Loucy (cell line): ENCODE measurements at regions not wholly inside any gene's neighbourhood (a gene's known extent, or its start where the extent isn't known, plus 50 kb on each side); places are given as distances from the start of the nearest gene placed in this dataset.
"Not testable (repeated sequence)": the region's sequence is repeated elsewhere in the genome, so short reads cannot be mapped to it uniquely, and the experiment has no call there.

Source experiments
- H2AFZ ChIP-seq: fragments of 200-600 bp; sonication (generic); 2 replicates; pipeline ENCODE4 v1.6.0; 2016; ENCODE audit warnings: antibody characterized with exemption, mild to moderate bottlenecking, low read length, moderate library complexity
- H3F3A ChIP-seq: fragments of 200-600 bp; 2 replicates; pipeline ENCODE4 v1.6.0; 2016; ENCODE audit warnings: antibody characterized with exemption, low read depth, mild to moderate bottlenecking
- H3K27me3 ChIP-seq: fragments of 200-600 bp; sonication (generic); 2 replicates; pipeline ENCODE4 v1.6.1; 2014; ENCODE audit warnings: low read length, mild to moderate bottlenecking; ENCODE audit not compliant: insufficient read depth, poor library complexity, severe bottlenecking
- H3K36me3 ChIP-seq: fragments of 200-600 bp; sonication (generic); 2 replicates; pipeline ENCODE4 v1.6.1; 2016; ENCODE audit warnings: low read length; ENCODE audit not compliant: insufficient read depth
- H3K4me1 ChIP-seq: fragments of 200-600 bp; sonication (generic); 2 replicates; pipeline ENCODE4 v1.5.1; 2014; ENCODE audit warnings: low read length, mild to moderate bottlenecking; ENCODE audit not compliant: insufficient read depth, poor library complexity, severe bottlenecking
- H3K4me2 ChIP-seq: fragments of 200-600 bp; sonication (generic); 2 replicates; pipeline ENCODE4 v1.6.0; 2014; ENCODE audit warnings: antibody characterized with exemption, low read length, low read depth, mild to moderate bottlenecking; ENCODE audit not compliant: poor library complexity, severe bottlenecking
- H3K4me3 ChIP-seq: fragments of 200-600 bp; sonication (generic); 2 replicates; pipeline ENCODE4 v1.5.1; 2014; ENCODE audit warnings: low read length, mild to moderate bottlenecking, mixed read lengths; ENCODE audit not compliant: poor library complexity, severe bottlenecking
- H3K79me2 ChIP-seq: fragments of 200-600 bp; sonication (generic); 2 replicates; pipeline ENCODE4 v1.6.1; 2014; ENCODE audit warnings: low read length; ENCODE audit not compliant: insufficient read depth
- H3K9ac ChIP-seq: fragments of 200-600 bp; sonication (generic); 2 replicates; pipeline ENCODE4 v1.6.0; 2014; ENCODE audit warnings: mild to moderate bottlenecking, low read depth, low read length, moderate library complexity; ENCODE audit not compliant: poor library complexity, severe bottlenecking
- H3K9me2 ChIP-seq: fragments of 200-600 bp; sonication (generic); replicated peaks from 2 replicates; pipeline ENCODE4 v1.6.1; 2016; ENCODE audit warnings: low read depth, low read length, mixed read lengths
- H3K9me3 ChIP-seq: fragments of 200-600 bp; sonication (generic); 2 replicates; pipeline ENCODE4 v1.6.1; 2014; ENCODE audit warnings: mild to moderate bottlenecking, antibody characterized with exemption, low read length, low read depth; ENCODE audit not compliant: insufficient read depth
- H4K20me1 ChIP-seq: fragments of 200-600 bp; sonication (generic); 2 replicates; pipeline ENCODE4 v1.6.0; 2014; ENCODE audit warnings: antibody characterized with exemption, low read length, mild to moderate bottlenecking; ENCODE audit not compliant: insufficient read depth, poor library complexity, severe bottlenecking
- CTCF ChIP-seq: fragments of 200-600 bp; sonication (generic); conservative IDR thresholded peaks from 2 replicates; pipeline ENCODE4 v1.5.1; 2014; ENCODE audit warnings: mild to moderate bottlenecking, antibody characterized with exemption, low read length
- EZH2phosphoT487 ChIP-seq: fragments of 200-600 bp; IDR thresholded peaks from 2 replicates; pipeline ENCODE4 v1.6.1; 2018; ENCODE audit warnings: antibody characterized with exemption, mild to moderate bottlenecking, moderate library complexity, borderline replicate concordance

DNA sequence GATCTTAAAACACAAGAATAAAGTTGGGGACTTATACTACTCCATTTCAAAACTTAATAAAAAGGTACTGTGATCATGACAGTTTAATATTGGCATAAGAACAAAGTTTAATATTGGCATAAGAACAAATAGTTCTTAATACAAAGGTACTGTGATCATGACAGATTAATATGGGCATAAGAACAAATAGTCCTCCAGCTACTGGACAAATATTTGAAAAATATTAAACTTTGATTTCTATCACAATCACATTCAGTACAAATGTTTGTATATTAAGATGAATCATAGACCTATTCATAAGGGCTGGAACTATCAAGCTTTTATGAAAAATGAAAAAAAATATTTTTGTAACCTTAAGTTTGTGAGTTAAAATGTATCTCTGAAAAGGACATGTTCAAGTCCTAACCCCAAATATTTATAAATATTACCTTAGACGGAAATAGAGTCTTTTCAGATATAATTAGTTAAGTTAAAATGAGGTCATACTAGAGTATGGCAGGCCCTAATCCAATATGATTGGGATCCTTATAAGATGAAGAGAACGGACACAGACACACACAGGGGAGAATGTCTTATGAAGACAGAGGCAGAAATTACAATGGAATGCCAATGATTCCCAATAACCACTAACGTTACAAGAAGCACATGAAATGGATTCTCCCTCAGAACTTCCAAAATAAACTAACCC is 79.1 kb upstream of the RGS1 start:
- Histone ChIP-seq H4K20me1 (no peaks in the 10 kb centered on the region), H3K4me1 (no peaks in the 10 kb centered on the region), H3K36me3 (no peaks in the 10 kb centered on the region), H3K9ac (no peak overlapping the region), H2AFZ (no peak overlapping the region), H3K9me2 (no peaks in the 10 kb centered on the region), H3K4me3 (no peak overlapping the region), H3K9me3 (no peaks in the 10 kb centered on the region), H3K27me3 (no peaks in the 10 kb centered on the region), H3K4me2 (no peak overlapping the region), H3F3A (no peaks in the 10 kb centered on the region), H3K79me2 (no peaks in the 10 kb centered on the region)
- TF ChIP-seq CTCF (no peak), EZH2phosphoT487 (no peak)

- Histone ChIP-seq H2AFZ (no peak overlapping the region), H3K9me2 (no peaks in the 10 kb centered on the region), H3K36me3 (no peaks in the 10 kb centered on the region), H3F3A (no peaks in the 10 kb centered on the region), H4K20me1 (no peaks in the 10 kb centered on the region), H3K79me2 (no peaks in the 10 kb centered on the region), H3K9me3 (no peaks in the 10 kb centered on the region), H3K4me2 (no peak overlapping the region), H3K4me3 (no peak overlapping the region), H3K27me3 (no peaks in the 10 kb centered on the region), H3K9ac (no peak overlapping the region), H3K4me1 (no peaks in the 10 kb centered on the region)
- TF ChIP-seq CTCF, result no peak
- TF ChIP-seq EZH2phosphoT487, result no peak
Observed at GRCh38 chr1:192497214-192497794, 78.3 kb upstream of the RGS1 start.

GRCh38 chr1:192498092-192498491 is 77.5 kb upstream of the RGS1 start:
- not testable (repeated sequence) for H3K9me3 ChIP-seq, H3K36me3 ChIP-seq, H2AFZ ChIP-seq, H3K79me2 ChIP-seq, H3K9ac ChIP-seq, H3K4me3 ChIP-seq, H3K4me1 ChIP-seq, H3F3A ChIP-seq, H3K4me2 ChIP-seq, H4K20me1 ChIP-seq, H3K9me2 ChIP-seq, H3K27me3 ChIP-seq

GRCh38 chr1:192499061-192499581 is 76.5 kb upstream of the RGS1 start:
- H3F3A ChIP-seq, H3K27me3 ChIP-seq, H3K9me3 ChIP-seq, H3K4me2 ChIP-seq, H4K20me1 ChIP-seq, H3K9me2 ChIP-seq, H2AFZ ChIP-seq, H3K4me3 ChIP-seq, H3K79me2 ChIP-seq, H3K4me1 ChIP-seq, H3K9ac ChIP-seq, H3K36me3 ChIP-seq: not testable (repeated sequence)

- H3F3A ChIP-seq, H3K79me2 ChIP-seq, H3K4me1 ChIP-seq, H3K9ac ChIP-seq, H3K4me3 ChIP-seq, H3K36me3 ChIP-seq, H2AFZ ChIP-seq, H3K27me3 ChIP-seq, H3K9me2 ChIP-seq, H3K9me3 ChIP-seq, H4K20me1 ChIP-seq, H3K4me2 ChIP-seq: not testable (repeated sequence)
Observed at GRCh38 chr1:192500541-192500940, 75.0 kb upstream of the RGS1 start.
